ENCODE measurements at regions not wholly inside any gene's neighbourhood (a gene's known extent, or its start where the extent isn't known, plus 50 kb on each side); places are given as distances from the start of the nearest gene placed in this dataset.

DNA sequence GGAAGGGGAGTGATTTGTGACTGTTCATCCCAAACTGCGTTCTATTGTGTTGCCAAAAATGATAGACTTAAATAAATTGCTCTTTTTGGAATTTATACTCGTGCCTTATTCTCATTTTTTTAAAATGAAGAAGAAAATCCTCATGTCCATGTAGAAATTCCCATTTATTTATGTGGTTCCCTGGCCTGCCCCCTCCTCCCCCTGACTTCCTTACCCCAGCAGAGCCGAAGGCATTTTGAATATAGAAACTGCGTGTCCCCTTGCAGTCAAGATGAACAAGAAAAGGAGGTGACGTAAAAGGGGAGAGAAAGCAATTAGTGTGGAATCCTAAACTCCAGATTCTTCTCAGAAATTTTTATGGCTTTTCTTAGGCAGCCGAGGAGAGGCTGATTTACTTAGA lies 126.1 kb downstream of the FAM204A start:
- ATAC-seq, result no peak
- Histone ChIP-seq H3K36me3 (no peaks in the 10 kb centered on the region), H3K27ac (no peak overlapping the region), H3K4me1 (no peaks in the 10 kb centered on the region), H3K27me3 (peaks cover 4% of the 10 kb centered on the region), H3K9me3 (no peaks in the 10 kb centered on the region), H3K4me3 (no peak overlapping the region)
- TF ChIP-seq EP300 (IDR thresholded peaks at IDR 0.05) (no peak), POLR2AphosphoS5 (IDR thresholded peaks at IDR 0.05) (no peak), POLR2A (IDR thresholded peaks at IDR 0.05) (no peak), CTCF (IDR thresholded peaks at IDR 0.05) (no peak)
- 48 to 63% methylated on average over 5 to 6 of the region's 6 CpGs for WGBS, 2 donors (ENCODE audit: low coverage in 1 of 2)

DNA sequence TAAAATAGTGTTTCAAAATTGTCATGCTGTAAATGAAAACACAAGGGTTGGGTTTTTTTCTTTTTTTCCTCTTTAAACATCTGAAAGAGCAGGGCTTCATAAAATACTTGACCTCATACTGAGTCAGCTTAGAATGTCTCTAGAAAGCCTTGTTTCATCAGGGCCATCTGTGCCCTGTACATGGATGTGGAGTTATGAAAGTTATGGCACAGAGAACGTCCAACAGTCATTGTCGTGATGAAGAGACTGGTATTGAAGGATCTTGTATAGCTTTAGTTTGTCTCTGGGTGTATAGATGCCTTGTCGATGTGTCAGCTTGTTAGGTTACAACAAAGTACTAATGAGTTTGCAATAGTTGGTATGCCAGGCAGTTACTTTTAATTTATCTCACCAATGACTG lies 127.3 kb downstream of the FAM204A start:
- no peaks in the 10 kb centered on the region for H3K36me3 ChIP-seq
- WGBS, 2 donors (ENCODE audit: low coverage in 1 of 2), result 85% methylated on average over 3 of the region's 3 CpGs; no CpG with 5 or more reads in 1 of the 2 donors
- TF ChIP-seq EP300 (IDR thresholded peaks at IDR 0.05), result no peak
- TF ChIP-seq POLR2A (IDR thresholded peaks at IDR 0.05), result no peak

DNA sequence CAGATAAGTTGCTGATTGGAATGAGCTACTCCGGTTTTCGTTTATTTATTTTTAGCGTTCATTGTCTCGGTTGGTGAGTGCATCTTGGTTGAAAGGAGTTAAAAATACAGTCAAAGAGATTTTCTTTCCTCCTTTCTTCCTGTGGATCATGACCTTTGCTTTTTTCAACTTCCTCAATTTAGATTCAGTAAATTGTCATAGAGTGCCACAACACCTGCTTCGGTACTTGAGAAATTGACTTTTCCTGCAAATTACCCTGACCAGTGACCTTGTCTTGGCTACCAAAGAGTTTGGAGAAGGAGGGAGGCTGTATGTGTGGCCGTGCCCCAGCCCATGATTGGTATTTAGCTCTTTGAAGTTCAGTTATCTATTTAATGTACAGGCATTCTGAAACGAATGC lies 128.7 kb downstream of the FAM204A start:
- H3K36me3 ChIP-seq, result no peaks in the 10 kb centered on the region
- no peak for TF ChIP-seq CTCF (IDR thresholded peaks at IDR 0.05)
- no peak for TF ChIP-seq POLR2A (IDR thresholded peaks at IDR 0.05)
- TF ChIP-seq EP300 (IDR thresholded peaks at IDR 0.05), result no peak
- no peak for TF ChIP-seq POLR2AphosphoS5 (IDR thresholded peaks at IDR 0.05)
- no peaks in the 10 kb centered on the region for H3K9me3 ChIP-seq
- WGBS, 2 donors (ENCODE audit: low coverage in 1 of 2), result 35 to 45% methylated on average over 7 of the region's 7 CpGs
- no peak overlapping the region for H3K4me3 ChIP-seq
- H3K27ac ChIP-seq, result no peak overlapping the region
- H3K27me3 ChIP-seq, result peaks cover 4% of the 10 kb centered on the region
- no peak for ATAC-seq
- H3K4me1 ChIP-seq, result no peaks in the 10 kb centered on the region

More for the DNA sequence above, 127.3 kb downstream of the FAM204A start:
- Histone ChIP-seq H3K27ac (no peak overlapping the region), H3K9me3 (no peaks in the 10 kb centered on the region), H3K4me3 (no peak overlapping the region), H3K27me3 (peaks cover 4% of the 10 kb centered on the region), H3K4me1 (no peaks in the 10 kb centered on the region)
- no peak for ATAC-seq

DNA sequence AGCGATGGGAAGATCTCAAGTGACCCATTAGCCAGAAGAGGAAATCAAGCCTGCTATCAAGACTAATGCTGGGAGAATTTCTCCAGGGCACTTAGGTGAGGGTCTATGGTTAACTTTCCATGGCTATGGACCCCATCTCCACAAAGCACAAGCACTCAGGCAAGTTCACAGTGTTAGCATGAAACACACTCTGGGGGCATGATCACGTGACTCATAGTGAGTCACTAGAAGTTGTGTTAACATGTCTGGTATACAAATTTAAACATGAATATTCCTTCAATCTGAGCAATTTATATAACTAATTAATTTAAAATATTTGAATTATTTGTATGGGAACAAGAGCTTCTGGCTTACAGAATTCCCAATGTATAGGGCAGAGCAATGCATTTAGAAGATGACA lies 131.8 kb downstream of the FAM204A start:
- no peaks in the 10 kb centered on the region for H3K36me3 ChIP-seq
- no peak overlapping the region for H3K27ac ChIP-seq
- no peaks in the 10 kb centered on the region for H3K4me1 ChIP-seq
- ATAC-seq, result no peak
- WGBS, 2 donors (ENCODE audit: low coverage in 1 of 2), result 92 to 100% methylated on average over 1 to 2 of the region's 2 CpGs
- no peak overlapping the region for H3K4me3 ChIP-seq
- no peaks in the 10 kb centered on the region for H3K9me3 ChIP-seq
- peaks cover 3% of the 10 kb centered on the region for H3K27me3 ChIP-seq
- TF ChIP-seq POLR2A (IDR thresholded peaks at IDR 0.05) (no peak), CTCF (IDR thresholded peaks at IDR 0.05) (no peak), POLR2AphosphoS5 (IDR thresholded peaks at IDR 0.05) (no peak), EP300 (IDR thresholded peaks at IDR 0.05) (no peak)

- no peak overlapping the region for H3K4me3 ChIP-seq
- H3K4me1 ChIP-seq, result no peaks in the 10 kb centered on the region
- no peak overlapping the region for H3K27ac ChIP-seq
- WGBS, 2 donors (ENCODE audit: low coverage in 1 of 2), result 73 to 86% methylated on average over 3 to 4 of the region's 4 CpGs
- no peak for ATAC-seq
- no peaks in the 10 kb centered on the region for H3K36me3 ChIP-seq
- no peaks in the 10 kb centered on the region for H3K27me3 ChIP-seq
- H3K9me3 ChIP-seq, result no peaks in the 10 kb centered on the region
- no peak for TF ChIP-seq CTCF (IDR thresholded peaks at IDR 0.05)
- no peak for TF ChIP-seq POLR2AphosphoS5 (IDR thresholded peaks at IDR 0.05)
- TF ChIP-seq POLR2A (IDR thresholded peaks at IDR 0.05), result no peak
- TF ChIP-seq EP300 (IDR thresholded peaks at IDR 0.05), result no peak
Observed at GRCh38 chr10:118209215-118209614, 132.9 kb downstream of the FAM204A start.
